ENCODE measurements at regions not wholly inside any gene's neighbourhood (a gene's known extent, or its start where the extent isn't known, plus 50 kb on each side); places are given as distances from the start of the nearest gene placed in this dataset.

- H3K4me3 ChIP-seq (ENCODE audit: low read depth, low read length) = no peak overlapping the region
- no peak overlapping the region for H3K9ac ChIP-seq (ENCODE audit: low read depth, low read length)
- no peak overlapping the region for H3K27ac ChIP-seq (ENCODE audit: low read depth, low read length)
- H3K27me3 ChIP-seq (ENCODE audit: control insufficient read depth, insufficient read depth, low read length) = no peaks in the 10 kb centered on the region
- no peaks in the 10 kb centered on the region for H3K36me3 ChIP-seq (ENCODE audit: control insufficient read depth, insufficient read depth, low read length)
- H3K9me3 ChIP-seq (ENCODE audit: control insufficient read depth, insufficient read depth, low read length) = no peaks in the 10 kb centered on the region
- no peaks in the 10 kb centered on the region for H3K4me1 ChIP-seq (ENCODE audit: control insufficient read depth, insufficient read depth, low read length)
Measured at GRCh38 chr16:51813609-51814008, 662.5 kb upstream of the SALL1 start.

GRCh38 chr16:51812945-51813344, 661.9 kb upstream of the SALL1 start:
- H3K27me3 ChIP-seq (ENCODE audit: control insufficient read depth, insufficient read depth, low read length) = no peaks in the 10 kb centered on the region
- H3K9me3 ChIP-seq (ENCODE audit: control insufficient read depth, insufficient read depth, low read length) = no peaks in the 10 kb centered on the region
- no peak overlapping the region for H3K9ac ChIP-seq (ENCODE audit: low read depth, low read length)
- H3K4me1 ChIP-seq (ENCODE audit: control insufficient read depth, insufficient read depth, low read length) = no peaks in the 10 kb centered on the region
- H3K4me3 ChIP-seq (ENCODE audit: low read depth, low read length) = no peak overlapping the region
- H3K36me3 ChIP-seq (ENCODE audit: control insufficient read depth, insufficient read depth, low read length) = no peaks in the 10 kb centered on the region
- H3K27ac ChIP-seq (ENCODE audit: low read depth, low read length) = no peak overlapping the region

- no peaks in the 10 kb centered on the region for H3K9me3 ChIP-seq (ENCODE audit: control insufficient read depth, insufficient read depth, low read length)
Measured at GRCh38 chr16:51807551-51807950, 656.5 kb upstream of the SALL1 start.

GRCh38 chr16:51801635-51802034, 650.6 kb upstream of the SALL1 start:
- Histone ChIP-seq H3K27me3 (ENCODE audit: control insufficient read depth, insufficient read depth, low read length) (no peaks in the 10 kb centered on the region), H3K36me3 (ENCODE audit: control insufficient read depth, insufficient read depth, low read length) (no peaks in the 10 kb centered on the region), H3K4me3 (ENCODE audit: low read depth, low read length) (no peak overlapping the region), H3K9me3 (ENCODE audit: control insufficient read depth, insufficient read depth, low read length) (no peaks in the 10 kb centered on the region), H3K27ac (ENCODE audit: low read depth, low read length) (no peak overlapping the region), H3K4me1 (ENCODE audit: control insufficient read depth, insufficient read depth, low read length) (no peaks in the 10 kb centered on the region), H3K9ac (ENCODE audit: low read depth, low read length) (no peak overlapping the region)

More at GRCh38 chr16:51807551-51807950, 656.5 kb upstream of the SALL1 start:
- no peak overlapping the region for H3K27ac ChIP-seq (ENCODE audit: low read depth, low read length)
- no peaks in the 10 kb centered on the region for H3K27me3 ChIP-seq (ENCODE audit: control insufficient read depth, insufficient read depth, low read length)
- H3K9ac ChIP-seq (ENCODE audit: low read depth, low read length) = no peak overlapping the region
- no peak overlapping the region for H3K4me3 ChIP-seq (ENCODE audit: low read depth, low read length)
- no peaks in the 10 kb centered on the region for H3K4me1 ChIP-seq (ENCODE audit: control insufficient read depth, insufficient read depth, low read length)
- H3K36me3 ChIP-seq (ENCODE audit: control insufficient read depth, insufficient read depth, low read length) = no peaks in the 10 kb centered on the region

- Histone ChIP-seq H3K27ac (ENCODE audit: low read depth, low read length) (no peak overlapping the region), H3K4me3 (ENCODE audit: low read depth, low read length) (no peak overlapping the region), H3K36me3 (ENCODE audit: control insufficient read depth, insufficient read depth, low read length) (no peaks in the 10 kb centered on the region), H3K27me3 (ENCODE audit: control insufficient read depth, insufficient read depth, low read length) (no peaks in the 10 kb centered on the region), H3K4me1 (ENCODE audit: control insufficient read depth, insufficient read depth, low read length) (no peaks in the 10 kb centered on the region), H3K9ac (ENCODE audit: low read depth, low read length) (no peak overlapping the region), H3K9me3 (ENCODE audit: control insufficient read depth, insufficient read depth, low read length) (no peaks in the 10 kb centered on the region)
Measured at GRCh38 chr16:51797669-51798259, 646.7 kb upstream of the SALL1 start.

GRCh38 chr16:51779240-51779639, 628.2 kb upstream of the SALL1 start:
- H3K4me1 ChIP-seq (ENCODE audit: control insufficient read depth, insufficient read depth, low read length) = no peaks in the 10 kb centered on the region
- no peaks in the 10 kb centered on the region for H3K9me3 ChIP-seq (ENCODE audit: control insufficient read depth, insufficient read depth, low read length)
- H3K27me3 ChIP-seq (ENCODE audit: control insufficient read depth, insufficient read depth, low read length) = no peaks in the 10 kb centered on the region; the same call in 1 of the 2 replicates
- H3K9ac ChIP-seq (ENCODE audit: low read depth, low read length) = no peak overlapping the region
- H3K4me3 ChIP-seq (ENCODE audit: low read depth, low read length) = no peak overlapping the region
- no peaks in the 10 kb centered on the region for H3K36me3 ChIP-seq (ENCODE audit: control insufficient read depth, insufficient read depth, low read length)
- no peak overlapping the region for H3K27ac ChIP-seq (ENCODE audit: low read depth, low read length)

- Histone ChIP-seq H3K36me3 (ENCODE audit: control insufficient read depth, insufficient read depth, low read length) (no peaks in the 10 kb centered on the region), H3K27ac (ENCODE audit: low read depth, low read length) (no peak overlapping the region), H3K9me3 (ENCODE audit: control insufficient read depth, insufficient read depth, low read length) (no peaks in the 10 kb centered on the region), H3K27me3 (ENCODE audit: control insufficient read depth, insufficient read depth, low read length) (no peaks in the 10 kb centered on the region), H3K4me1 (ENCODE audit: control insufficient read depth, insufficient read depth, low read length) (peaks cover 11% of the 10 kb centered on the region; the same call in 1 of the 2 replicates), H3K9ac (ENCODE audit: low read depth, low read length) (no peak overlapping the region), H3K4me3 (ENCODE audit: low read depth, low read length) (peak overlapping the region; percentile 60)
Measured at GRCh38 chr16:51773071-51773890, 622.2 kb upstream of the SALL1 start.

GRCh38 chr16:51766739-51767138, 615.7 kb upstream of the SALL1 start:
- no peak overlapping the region for H3K27ac ChIP-seq (ENCODE audit: low read depth, low read length)
- H3K4me3 ChIP-seq (ENCODE audit: low read depth, low read length) = no peak overlapping the region
- no peak overlapping the region for H3K9ac ChIP-seq (ENCODE audit: low read depth, low read length)
- H3K4me1 ChIP-seq (ENCODE audit: control insufficient read depth, insufficient read depth, low read length) = peaks cover 16% of the 10 kb centered on the region
- H3K9me3 ChIP-seq (ENCODE audit: control insufficient read depth, insufficient read depth, low read length) = no peaks in the 10 kb centered on the region
- no peaks in the 10 kb centered on the region for H3K36me3 ChIP-seq (ENCODE audit: control insufficient read depth, insufficient read depth, low read length)
- H3K27me3 ChIP-seq (ENCODE audit: control insufficient read depth, insufficient read depth, low read length) = peaks cover 24% of the 10 kb centered on the region

- H3K9me3 ChIP-seq (ENCODE audit: control insufficient read depth, insufficient read depth, low read length) = no peaks in the 10 kb centered on the region
- H3K27ac ChIP-seq (ENCODE audit: low read depth, low read length) = no peak overlapping the region
- H3K9ac ChIP-seq (ENCODE audit: low read depth, low read length) = no peak overlapping the region
- peaks cover 34% of the 10 kb centered on the region for H3K27me3 ChIP-seq (ENCODE audit: control insufficient read depth, insufficient read depth, low read length)
- H3K4me3 ChIP-seq (ENCODE audit: low read depth, low read length) = no peak overlapping the region
- H3K4me1 ChIP-seq (ENCODE audit: control insufficient read depth, insufficient read depth, low read length) = peaks cover 38% of the 10 kb centered on the region
- no peaks in the 10 kb centered on the region for H3K36me3 ChIP-seq (ENCODE audit: control insufficient read depth, insufficient read depth, low read length)
Measured at GRCh38 chr16:51763072-51763661, 612.1 kb upstream of the SALL1 start.

- Histone ChIP-seq H3K9me3 (ENCODE audit: control insufficient read depth, insufficient read depth, low read length) (no peaks in the 10 kb centered on the region), H3K27me3 (ENCODE audit: control insufficient read depth, insufficient read depth, low read length) (peaks cover 34% of the 10 kb centered on the region), H3K27ac (ENCODE audit: low read depth, low read length) (no peak overlapping the region), H3K9ac (ENCODE audit: low read depth, low read length) (no peak overlapping the region), H3K36me3 (ENCODE audit: control insufficient read depth, insufficient read depth, low read length) (no peaks in the 10 kb centered on the region), H3K4me3 (ENCODE audit: low read depth, low read length) (peak overlapping the region; percentile 46), H3K4me1 (ENCODE audit: control insufficient read depth, insufficient read depth, low read length) (peaks cover 38% of the 10 kb centered on the region)
Measured at GRCh38 chr16:51762081-51762996, 611.3 kb upstream of the SALL1 start.

Data from HUES48 (cell line).